HG02870 (cell line): ENCODE measurements at regions not wholly inside any gene's neighbourhood (a gene's known extent, or its start where the extent isn't known, plus 50 kb on each side); places are given as distances from the start of the nearest gene placed in this dataset.
"Not testable (repeated sequence)": the region's sequence is repeated elsewhere in the genome, so short reads cannot be mapped to it uniquely, and the experiment has no call there.

Experiments
- ATAC-seq: cut with Tn5 transposase; IDR thresholded peaks from one replicate; pipeline ENCODE4 v1.9.1; 2021; ENCODE audit warnings: mild to moderate bottlenecking, moderate library complexity; ENCODE audit not compliant: unreplicated experiment

GRCh38 chr14:53378142-53378541, 225.0 kb upstream of the DDHD1 start:
- ATAC-seq, result no peak

- ATAC-seq, result no peak
Observed at GRCh38 chr14:53376064-53376463, 222.9 kb upstream of the DDHD1 start.

GRCh38 chr14:53375599-53375998, 222.5 kb upstream of the DDHD1 start:
- ATAC-seq, result no peak

GRCh38 chr14:53368711-53369201, 215.6 kb upstream of the DDHD1 start:
- ATAC-seq, result no peak

- ATAC-seq, result no peak
Observed at GRCh38 chr14:53368066-53368465, 214.9 kb upstream of the DDHD1 start.

GRCh38 chr14:53367644-53368026, 214.5 kb upstream of the DDHD1 start:
- ATAC-seq, result no peak

- ATAC-seq, result no peak
Observed at GRCh38 chr14:53365486-53366130, 212.5 kb upstream of the DDHD1 start.

GRCh38 chr14:53362916-53363315, 209.8 kb upstream of the DDHD1 start:
- ATAC-seq, result not testable (repeated sequence)

GRCh38 chr14:53360829-53361228, 207.7 kb upstream of the DDHD1 start:
- no peak for ATAC-seq

GRCh38 chr14:53358166-53358565, 205.0 kb upstream of the DDHD1 start:
- no peak for ATAC-seq

GRCh38 chr14:53356361-53357150, 203.4 kb upstream of the DDHD1 start:
- no peak for ATAC-seq

GRCh38 chr14:53355581-53356112, 202.5 kb upstream of the DDHD1 start:
- peak; percentile 49 for ATAC-seq

GRCh38 chr14:53354336-53354735, 201.2 kb upstream of the DDHD1 start:
- no peak for ATAC-seq

GRCh38 chr14:53350866-53351265, 197.7 kb upstream of the DDHD1 start:
- ATAC-seq, result no peak

- ATAC-seq, result no peak
Observed at GRCh38 chr14:53350429-53350828, 197.3 kb upstream of the DDHD1 start.

- no peak for ATAC-seq
Observed at GRCh38 chr14:53346988-53347387, 193.9 kb upstream of the DDHD1 start.

- ATAC-seq, result no peak
Observed at GRCh38 chr14:53341324-53341723, 188.2 kb upstream of the DDHD1 start.

GRCh38 chr14:53338192-53338591, 185.1 kb upstream of the DDHD1 start:
- ATAC-seq, result no peak

GRCh38 chr14:53336729-53337128, 183.6 kb upstream of the DDHD1 start:
- ATAC-seq, result no peak

GRCh38 chr14:53333809-53334208, 180.7 kb upstream of the DDHD1 start:
- ATAC-seq, result no peak

- ATAC-seq, result no peak
Observed at GRCh38 chr14:53331921-53332320, 178.8 kb upstream of the DDHD1 start.

GRCh38 chr14:53331247-53331646, 178.1 kb upstream of the DDHD1 start:
- ATAC-seq, result no peak
